NCI-H526 treated with DMSO at 0.1 percent for 48 hours (cell line): ENCODE measurements at regions not wholly inside any gene's neighbourhood (a gene's known extent, or its start where the extent isn't known, plus 50 kb on each side); places are given as distances from the start of the nearest gene placed in this dataset.

Experiments
- DNase-seq: peaks from one replicate; lab custom pipeline; 2025; lab: John Stamatoyannopoulos, UW

GRCh38 chr18:24627644-24628315 is 167.3 kb downstream of the HRH4 start:
- no peak for DNase-seq

- no peak for DNase-seq
These were observed 167.9 kb downstream of the HRH4 start for GRCh38 chr18:24628326-24628725.

GRCh38 chr18:24629921-24630320 is 169.5 kb downstream of the HRH4 start:
- DNase-seq: no peak

GRCh38 chr18:24630346-24630880 is 170.0 kb downstream of the HRH4 start:
- no peak for DNase-seq

- DNase-seq: no peak
These were observed 171.0 kb downstream of the HRH4 start for GRCh38 chr18:24631243-24632025.

GRCh38 chr18:24632158-24632988 is 171.9 kb downstream of the HRH4 start:
- no peak for DNase-seq

- no peak for DNase-seq
These were observed 172.7 kb downstream of the HRH4 start for GRCh38 chr18:24633121-24633520.

GRCh38 chr18:24649571-24649970 is 189.1 kb downstream of the HRH4 start:
- no peak for DNase-seq

- no peak for DNase-seq
These were observed 191.0 kb downstream of the HRH4 start for GRCh38 chr18:24651434-24651833.

- DNase-seq: no peak
These were observed 195.6 kb downstream of the HRH4 start for GRCh38 chr18:24656050-24656449.

- DNase-seq: no peak
These were observed 196.4 kb downstream of the HRH4 start for GRCh38 chr18:24656551-24657443.

- no peak for DNase-seq
These were observed 197.0 kb downstream of the HRH4 start for GRCh38 chr18:24657444-24657842.

- DNase-seq: no peak
These were observed 197.9 kb downstream of the HRH4 start for GRCh38 chr18:24658302-24658701.

GRCh38 chr18:24659827-24660720 is 199.6 kb downstream of the HRH4 start:
- DNase-seq: peak; percentile 10

- DNase-seq: no peak
These were observed 200.5 kb downstream of the HRH4 start for GRCh38 chr18:24660956-24661355.

- no peak for DNase-seq
These were observed 202.0 kb downstream of the HRH4 start for GRCh38 chr18:24662412-24662821.

- DNase-seq: no peak
These were observed 202.6 kb downstream of the HRH4 start for GRCh38 chr18:24663026-24663425.

GRCh38 chr18:24669015-24669414 is 208.6 kb downstream of the HRH4 start:
- no peak for DNase-seq

- no peak for DNase-seq
These were observed 209.1 kb downstream of the HRH4 start for GRCh38 chr18:24669502-24669901.
